GM18870 (cell line): ENCODE measurements at regions not wholly inside any gene's neighbourhood (a gene's known extent, or its start where the extent isn't known, plus 50 kb on each side); places are given as distances from the start of the nearest gene placed in this dataset.

Source experiments
- ATAC-seq: cut with Tn5 transposase; IDR thresholded peaks from one replicate; pipeline ENCODE4 v1.9.1; 2021; ENCODE audit warnings: moderate library complexity; ENCODE audit not compliant: unreplicated experiment

DNA sequence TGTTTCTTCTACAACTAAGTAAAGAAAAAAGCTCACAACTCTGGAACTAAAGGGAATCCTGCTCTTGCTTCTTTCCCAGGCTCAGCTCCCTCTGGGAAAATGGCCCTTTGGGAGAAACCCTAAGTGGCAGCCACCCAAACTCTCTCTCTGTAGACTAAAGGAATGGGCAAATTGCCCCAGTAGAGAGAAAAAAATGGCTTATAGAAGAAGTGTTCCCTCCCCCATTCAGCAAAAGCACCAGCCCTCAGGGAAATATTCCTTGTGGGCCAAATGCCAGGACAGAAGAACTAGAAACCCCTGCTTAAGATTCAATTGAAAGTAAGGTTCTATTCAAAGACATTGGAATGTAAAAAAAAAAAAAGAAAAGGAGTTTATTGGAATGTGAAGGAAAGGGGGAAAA is 603.7 kb upstream of the ALCAM start:
- ATAC-seq: no peak

DNA sequence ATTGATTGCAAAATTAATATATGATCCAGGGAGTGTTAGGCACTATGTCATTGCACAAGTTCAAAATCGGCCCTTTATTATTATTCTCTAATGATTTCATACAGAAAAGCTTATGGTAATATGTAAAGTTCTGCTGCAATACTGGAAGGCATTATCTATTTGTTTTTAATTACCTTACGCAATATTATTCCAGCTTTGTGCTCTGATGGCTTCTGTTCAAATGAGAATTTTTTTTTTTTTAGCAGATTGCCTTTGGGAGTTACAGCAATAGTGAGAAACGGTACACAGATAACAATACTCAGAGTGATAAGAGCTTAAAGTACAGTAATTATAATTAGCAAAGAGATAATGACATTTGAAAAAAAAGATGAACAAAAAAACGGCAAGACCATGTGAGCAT is 602.2 kb upstream of the ALCAM start:
- no peak for ATAC-seq

GRCh38 chr3:104768886-104769285 is 597.8 kb upstream of the ALCAM start:
- ATAC-seq: no peak

- no peak for ATAC-seq
Observed at GRCh38 chr3:104779324-104779723, 587.4 kb upstream of the ALCAM start.

- no peak for ATAC-seq
Observed at GRCh38 chr3:104781112-104781511, 585.6 kb upstream of the ALCAM start.

GRCh38 chr3:104785947-104786346 is 580.8 kb upstream of the ALCAM start:
- ATAC-seq: no peak

GRCh38 chr3:104787306-104787705 is 579.4 kb upstream of the ALCAM start:
- ATAC-seq: no peak

- ATAC-seq: no peak
Observed at GRCh38 chr3:104788807-104789206, 577.9 kb upstream of the ALCAM start.

DNA sequence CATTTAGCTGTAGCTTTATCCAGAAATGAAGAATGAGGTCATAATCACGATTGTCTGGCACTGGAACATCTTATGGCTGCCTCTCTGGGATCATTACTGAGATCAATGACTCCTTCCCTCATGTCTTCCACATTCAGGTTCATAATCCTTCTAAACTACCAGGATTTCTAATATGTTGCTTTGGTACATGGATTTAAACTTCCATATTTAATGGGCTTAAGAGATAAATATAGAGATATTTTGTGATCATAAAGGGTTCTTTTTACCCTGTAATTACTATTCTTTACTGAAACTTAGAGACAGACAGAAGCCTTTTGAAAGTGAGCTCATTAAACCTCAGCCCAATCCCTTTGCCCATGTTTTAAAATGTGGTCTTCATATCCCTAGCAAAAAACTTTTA is 575.4 kb upstream of the ALCAM start:
- no peak for ATAC-seq

GRCh38 chr3:104796556-104796955 is 570.2 kb upstream of the ALCAM start:
- ATAC-seq: no peak

- no peak for ATAC-seq
Observed at GRCh38 chr3:104805042-104805441, 561.7 kb upstream of the ALCAM start.

- no peak for ATAC-seq
Observed at GRCh38 chr3:104805508-104805907, 561.2 kb upstream of the ALCAM start.

DNA sequence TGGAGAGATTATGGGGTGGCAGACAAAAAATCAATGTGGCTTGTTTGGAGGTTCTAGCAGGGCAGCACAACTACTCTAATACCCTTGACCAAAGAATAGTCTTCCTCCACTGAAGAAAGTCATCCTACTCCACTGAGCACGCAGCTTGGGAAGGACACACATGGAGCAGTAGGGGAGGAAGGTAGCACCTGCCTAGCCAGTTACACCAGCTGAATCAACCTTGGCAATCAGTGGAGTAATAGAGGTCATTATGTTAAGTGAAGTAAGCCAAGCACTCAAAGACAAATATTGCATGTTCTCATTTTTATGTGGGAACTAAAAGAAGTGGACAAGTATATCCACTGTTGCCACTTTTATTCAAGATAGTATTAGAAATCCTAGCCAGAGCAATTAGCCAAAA is 555.8 kb upstream of the ALCAM start:
- no peak for ATAC-seq

DNA sequence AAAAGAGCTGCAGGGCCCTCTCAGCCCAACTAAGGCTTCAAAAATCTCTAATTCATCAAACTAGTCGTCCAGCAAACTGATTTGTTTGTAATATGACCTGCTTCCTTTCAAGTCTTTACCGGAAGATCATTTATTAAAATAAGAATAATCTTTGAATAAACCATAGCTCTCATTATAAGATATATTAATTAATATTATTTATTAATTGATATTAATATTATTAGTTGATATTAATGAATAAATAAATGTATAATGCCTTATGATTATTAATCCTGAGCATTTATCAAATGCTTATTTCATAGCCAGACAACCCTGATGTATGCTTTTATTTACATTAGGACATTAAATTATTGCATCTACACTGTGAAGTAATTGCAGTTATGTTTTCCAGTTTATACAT is 550.7 kb upstream of the ALCAM start:
- no peak for ATAC-seq

DNA sequence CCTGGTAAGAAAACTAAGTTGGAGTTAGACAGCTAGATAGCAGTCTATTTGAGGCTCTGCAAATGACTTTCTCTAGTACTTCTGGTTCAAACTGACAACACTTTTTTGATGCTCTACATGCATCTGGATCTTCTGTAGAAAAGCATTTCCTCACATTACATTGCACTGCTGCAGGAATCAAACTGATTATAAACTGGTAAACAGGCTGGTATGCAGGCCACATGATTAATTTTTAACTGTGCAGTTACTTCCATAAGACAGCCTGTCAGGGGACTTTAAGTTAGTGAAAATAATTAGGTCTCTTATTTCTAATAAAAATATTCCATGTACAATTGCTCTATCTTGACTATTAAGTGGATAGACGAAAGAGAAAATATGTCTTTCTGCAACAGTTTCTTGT is 550.0 kb upstream of the ALCAM start:
- no peak for ATAC-seq

DNA sequence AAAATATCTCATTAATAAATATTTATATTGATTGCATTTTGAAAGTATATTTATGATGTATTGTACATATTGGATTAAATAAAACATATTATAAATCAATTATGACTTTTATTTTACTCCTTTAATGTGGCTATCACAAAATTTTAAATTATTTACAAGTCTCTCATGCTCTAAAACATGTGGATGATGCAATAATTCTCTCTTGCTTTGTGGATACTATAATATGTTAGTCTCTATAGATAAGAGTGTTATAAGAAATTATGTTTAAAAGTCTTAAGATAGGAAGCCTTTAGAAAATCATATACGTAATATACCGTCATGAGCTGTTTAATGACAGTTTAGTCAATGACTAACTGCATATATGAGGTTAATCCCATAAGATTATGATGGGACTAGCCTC is 547.4 kb upstream of the ALCAM start:
- ATAC-seq: no peak

GRCh38 chr3:104820959-104821358 is 545.8 kb upstream of the ALCAM start:
- no peak for ATAC-seq

GRCh38 chr3:104825116-104825515 is 541.6 kb upstream of the ALCAM start:
- no peak for ATAC-seq

DNA sequence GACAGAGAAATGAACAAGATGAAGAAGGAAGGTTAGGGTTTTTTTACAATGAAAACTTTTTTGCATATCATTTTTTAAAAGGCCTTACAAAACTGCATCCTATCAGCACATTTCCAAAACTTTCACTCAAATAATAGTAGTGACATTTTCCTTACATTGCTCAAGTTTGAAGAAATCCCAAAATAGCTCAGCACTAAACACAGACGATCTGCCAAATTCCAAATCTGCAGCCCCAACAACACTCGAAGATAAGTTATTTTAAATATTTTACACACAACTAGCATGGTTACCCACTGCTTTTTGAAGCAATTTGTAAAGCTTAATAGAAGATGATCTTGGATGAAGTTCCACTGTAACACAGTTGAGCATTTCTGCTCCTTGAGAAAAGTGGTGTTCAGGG is 535.6 kb upstream of the ALCAM start:
- ATAC-seq: no peak

DNA sequence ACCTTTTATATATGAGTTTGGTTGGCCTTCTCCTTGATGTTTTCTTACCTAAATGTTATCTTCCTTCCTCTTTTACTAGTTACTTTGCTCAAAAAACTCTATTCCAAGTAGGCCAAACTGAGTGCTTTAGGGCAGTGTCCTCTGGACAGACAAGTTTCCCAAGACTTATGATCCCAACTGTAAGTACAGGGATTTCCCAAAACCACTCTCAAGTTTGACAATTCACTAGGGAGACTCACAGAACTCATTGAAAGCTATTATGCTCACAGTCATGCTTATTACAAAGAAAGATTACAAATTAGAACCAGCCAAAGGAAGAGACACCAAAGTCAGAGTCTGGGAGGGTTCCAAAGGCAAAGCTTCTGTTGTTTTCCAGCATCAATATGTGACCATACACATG is 534.2 kb upstream of the ALCAM start:
- no peak for ATAC-seq

DNA sequence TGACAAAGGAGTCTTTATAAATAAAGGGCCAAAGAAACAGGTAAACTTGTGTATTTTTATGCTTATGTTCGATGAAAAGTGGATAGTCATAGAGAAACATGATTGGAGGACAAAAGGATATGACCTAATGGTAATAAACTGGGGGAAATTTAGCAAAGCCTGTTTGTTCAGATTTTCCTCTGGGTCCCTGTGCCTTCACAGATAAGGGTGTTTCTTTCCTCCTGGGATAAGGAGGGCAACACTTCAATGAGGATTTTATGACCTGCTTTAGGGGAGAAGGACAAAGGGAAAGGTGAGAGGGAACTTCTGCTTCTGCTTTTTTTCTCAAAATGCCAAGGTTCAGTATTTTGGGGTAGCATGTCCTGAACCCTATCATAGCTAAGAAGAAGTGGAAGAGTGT is 531.3 kb upstream of the ALCAM start:
- ATAC-seq: no peak

GRCh38 chr3:104846270-104846669 is 520.4 kb upstream of the ALCAM start:
- no peak for ATAC-seq

DNA sequence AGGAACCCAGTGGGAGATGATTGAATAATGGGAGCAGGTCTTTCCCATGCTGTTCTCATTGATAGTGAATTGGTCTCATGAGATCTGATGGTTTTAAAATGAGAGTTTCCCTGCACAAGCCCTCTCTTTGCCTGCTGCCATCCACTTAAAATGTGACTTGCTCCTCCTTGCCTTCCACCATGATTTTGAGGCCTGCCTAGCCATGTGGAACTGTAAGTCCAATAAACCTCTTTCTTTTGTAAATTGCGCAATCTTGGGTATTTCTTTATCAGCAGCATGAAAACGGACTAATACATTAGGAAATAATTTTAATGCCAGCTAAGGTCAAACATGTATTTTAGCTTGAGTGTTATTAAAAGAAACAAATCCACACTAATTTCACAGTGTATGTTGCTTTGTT is 517.6 kb upstream of the ALCAM start:
- no peak for ATAC-seq

DNA sequence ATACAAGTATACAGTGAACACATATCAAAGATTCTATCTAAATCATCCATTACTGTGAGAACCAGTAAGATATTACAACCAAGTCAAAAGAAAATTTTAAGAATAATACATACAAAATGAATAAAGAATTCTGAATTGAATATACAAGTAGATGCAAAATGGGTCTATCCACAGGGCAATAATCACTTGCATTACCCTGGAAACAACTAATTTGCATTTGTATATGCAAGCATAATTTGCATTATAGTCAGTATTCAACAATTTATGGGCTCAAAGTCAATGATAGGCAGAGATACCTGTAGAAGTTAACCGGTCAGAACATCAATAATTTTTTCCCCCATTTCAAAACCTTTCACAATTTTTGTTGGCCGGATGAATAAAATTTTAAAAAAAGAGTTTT is 512.2 kb upstream of the ALCAM start:
- no peak for ATAC-seq
